HG02840 (cell line): ENCODE measurements at regions not wholly inside any gene's neighbourhood (a gene's known extent, or its start where the extent isn't known, plus 50 kb on each side); places are given as distances from the start of the nearest gene placed in this dataset.

Source experiments
- ATAC-seq: cut with Tn5 transposase; IDR thresholded peaks from one replicate; pipeline ENCODE4 v1.9.1; 2021; ENCODE audit warnings: mild to moderate bottlenecking, moderate library complexity, moderate number of reproducible peaks; ENCODE audit not compliant: unreplicated experiment, low FRiP score

DNA sequence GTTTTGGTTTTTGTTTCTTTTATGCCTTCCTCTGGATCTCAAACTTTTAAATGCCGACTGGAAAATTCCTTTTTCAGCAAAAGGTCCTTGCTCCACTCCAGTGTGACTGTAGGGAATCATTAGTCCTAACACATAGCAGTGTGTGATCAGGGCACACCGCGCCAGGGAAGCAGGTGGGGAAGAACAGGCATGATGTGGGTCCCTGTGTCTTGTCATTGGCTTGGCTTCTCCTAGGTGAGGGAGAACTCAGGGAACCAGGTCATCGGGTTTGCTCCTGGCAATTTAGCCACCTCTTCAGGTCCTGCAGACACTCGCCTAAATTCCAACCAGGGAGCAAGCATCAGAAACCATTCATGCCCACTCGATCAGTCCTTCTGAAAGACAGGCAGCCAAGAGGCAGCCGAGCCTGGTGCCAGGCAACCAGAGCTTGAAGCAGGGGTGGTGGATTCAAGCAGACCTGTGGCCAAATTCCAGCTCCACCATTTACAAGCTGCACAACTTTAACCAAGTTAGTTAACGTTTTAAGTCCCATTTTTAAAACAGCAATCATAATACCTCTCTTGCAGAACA lies 514.2 kb downstream of the BNC2 start:
- no peak for ATAC-seq

DNA sequence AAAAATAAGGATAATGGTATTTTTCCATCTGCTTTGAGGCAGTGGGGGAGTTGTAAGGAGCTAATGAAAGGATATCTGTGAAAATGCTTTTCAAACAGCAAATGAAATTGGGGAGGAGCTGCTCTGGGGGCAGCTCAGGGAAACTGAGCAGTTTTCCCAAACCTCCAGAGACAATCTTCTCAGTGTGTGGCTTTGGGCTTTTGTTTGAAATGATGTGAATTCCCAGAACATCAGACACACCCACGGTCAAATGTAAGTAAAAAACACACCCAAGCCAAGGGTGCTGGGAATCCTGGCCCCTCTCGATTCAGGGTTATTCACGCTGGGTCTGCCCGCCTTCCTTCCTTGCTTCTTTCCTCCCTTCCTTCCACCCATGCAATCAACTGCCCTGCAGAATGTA lies 512.6 kb downstream of the BNC2 start:
- no peak for ATAC-seq

DNA sequence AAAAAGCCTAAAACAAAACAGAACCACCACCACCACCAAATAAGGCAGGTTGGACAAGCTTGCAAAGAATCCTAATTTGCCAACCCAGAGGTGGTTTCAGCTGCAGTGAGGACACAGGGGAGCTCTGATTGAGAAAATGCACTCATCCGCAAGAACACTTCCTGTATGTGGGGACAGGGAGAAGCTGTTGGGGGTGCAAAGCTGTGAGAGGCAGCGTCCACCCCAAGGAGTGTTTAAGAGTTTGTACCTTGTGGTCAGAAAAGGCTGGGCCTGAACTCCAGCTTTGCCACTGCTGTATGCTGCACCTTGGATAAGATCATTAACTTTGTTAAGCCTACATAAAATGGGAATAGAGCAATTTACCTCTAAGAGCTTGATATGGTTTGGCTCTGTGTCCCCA lies 511.7 kb downstream of the BNC2 start:
- no peak for ATAC-seq
